Left ventricle myocardium inferior (tissue), 1 donor: ENCODE measurements at regions not wholly inside any gene's neighbourhood (a gene's known extent, or its start where the extent isn't known, plus 50 kb on each side); places are given as distances from the start of the nearest gene placed in this dataset.

Experiments
- DNase-seq: peaks from one replicate; pipeline ENCODE4 v3.0.0-alpha.2; 2020
- H3K27ac ChIP-seq: fragments of 200-600 bp; replicated peaks from 2 replicates; pipeline ENCODE4 v1.8.0; 2021
- H3K27me3 ChIP-seq: fragments of 200-600 bp; 2 replicates; pipeline ENCODE4 v1.8.0; 2021; ENCODE audit warnings: low read depth
- H3K36me3 ChIP-seq: fragments of 200-600 bp; 2 replicates; pipeline ENCODE4 v1.8.0; 2021
- H3K4me1 ChIP-seq: fragments of 200-600 bp; 2 replicates; pipeline ENCODE4 v1.8.0; 2021
- H3K4me3 ChIP-seq: fragments of 200-600 bp; 2 replicates; pipeline ENCODE4 v1.8.0; 2021; ENCODE audit warnings: mild to moderate bottlenecking, moderate library complexity
- H3K9me3 ChIP-seq: fragments of 200-600 bp; replicated peaks from 2 replicates; pipeline ENCODE4 v1.8.0; 2021
- CTCF ChIP-seq: fragments of 200-600 bp; IDR thresholded peaks from 2 replicates; pipeline ENCODE4 v1.8.0; 2021; ENCODE audit warnings: antibody characterized with exemption, mild to moderate bottlenecking, borderline replicate concordance
- intact Hi-C: fragments of 100-400 bp; cut with micrococcal nuclease; formaldehyde crosslinking; loops from one replicate; pipeline ENCODE4 v1.11.0; 2022
- donor health status: DM: no; HTN: yes; CAD: no; lungs with severe emphysema.

- DNase-seq = no peak
- no peak overlapping the region for H3K27ac ChIP-seq
- H3K9me3 ChIP-seq = peaks cover 12% of the 10 kb centered on the region
- intact Hi-C loops = no loop called here
- H3K36me3 ChIP-seq = no peaks in the 10 kb centered on the region
- TF ChIP-seq CTCF = no peak
- H3K4me3 ChIP-seq = no peak overlapping the region
- H3K27me3 ChIP-seq = peaks cover 82% of the 10 kb centered on the region
- H3K4me1 ChIP-seq = no peaks in the 10 kb centered on the region
Observed at GRCh38 chr14:96626121-96626768, 124.1 kb downstream of the PAPOLA start.

- Histone ChIP-seq H3K4me1 (no peaks in the 10 kb centered on the region), H3K27me3 (peaks cover 77% of the 10 kb centered on the region), H3K36me3 (no peaks in the 10 kb centered on the region), H3K9me3 (peaks cover 12% of the 10 kb centered on the region), H3K4me3 (no peak overlapping the region), H3K27ac (no peak overlapping the region)
- no peak for DNase-seq
- intact Hi-C loops = no loop called here
- no peak for TF ChIP-seq CTCF
Observed at GRCh38 chr14:96626916-96627315, 124.7 kb downstream of the PAPOLA start.

- no peak for DNase-seq
- Histone ChIP-seq H3K36me3 (no peaks in the 10 kb centered on the region), H3K27me3 (peaks cover 72% of the 10 kb centered on the region), H3K4me1 (no peaks in the 10 kb centered on the region), H3K4me3 (no peak overlapping the region), H3K9me3 (peaks cover 12% of the 10 kb centered on the region), H3K27ac (no peak overlapping the region)
- intact Hi-C loops = no loop called here
- TF ChIP-seq CTCF = no peak
Observed at GRCh38 chr14:96627386-96627785, 125.2 kb downstream of the PAPOLA start.

- TF ChIP-seq CTCF = no peak
- Histone ChIP-seq H3K4me3 (no peak overlapping the region), H3K9me3 (peaks cover 12% of the 10 kb centered on the region), H3K4me1 (no peaks in the 10 kb centered on the region), H3K27me3 (peaks cover 65% of the 10 kb centered on the region), H3K36me3 (no peaks in the 10 kb centered on the region), H3K27ac (no peak overlapping the region)
- no peak for DNase-seq
- intact Hi-C loops = no loop called here
Observed at GRCh38 chr14:96627811-96628775, 125.9 kb downstream of the PAPOLA start.

GRCh38 chr14:96629082-96629481, 126.9 kb downstream of the PAPOLA start:
- H3K36me3 ChIP-seq = no peaks in the 10 kb centered on the region
- H3K27me3 ChIP-seq = peaks cover 55% of the 10 kb centered on the region
- DNase-seq = no peak
- no peaks in the 10 kb centered on the region for H3K4me1 ChIP-seq
- peaks cover 12% of the 10 kb centered on the region for H3K9me3 ChIP-seq
- H3K4me3 ChIP-seq = no peak overlapping the region
- no peak overlapping the region for H3K27ac ChIP-seq
- intact Hi-C loops = no loop called here
- no peak for TF ChIP-seq CTCF
